CD14-positive monocyte (primary cell): ENCODE measurements at regions not wholly inside any gene's neighbourhood (a gene's known extent, or its start where the extent isn't known, plus 50 kb on each side); places are given as distances from the start of the nearest gene placed in this dataset.

Experiments used
- DNase-seq, 3 donors: peaks; one replicate each; pipeline ENCODE4 v3.0.0-alpha.2; 2011 to 2022
- H2AFZ ChIP-seq: 2 replicates; pipeline ENCODE4 v1.6.0; 2012; ENCODE audit warnings: mild to moderate bottlenecking, low read depth, low read length, inconsistent platforms; ENCODE audit not compliant: insufficient read depth, poor library complexity, severe bottlenecking
- H3K27ac ChIP-seq, 2 donors: 1 replicate in 1 of 2; 2 replicates in 1 of 2; pipeline ENCODE4 v1.5.1; 2012 to 2013; ENCODE audit warnings: low read length in 2 of 2, control low read depth in 1 of 2, inconsistent platforms in 1 of 2, low read depth in 1 of 2, mild to moderate bottlenecking in 1 of 2
- H3K27me3 ChIP-seq, 2 donors: one replicate each; pipeline versions ENCODE4 v1.6.0 to v1.6.1; 2011 to 2013; ENCODE audit warnings: low read length in 2 of 2; ENCODE audit not compliant: control insufficient read depth in 2 of 2, insufficient read depth in 2 of 2
- H3K36me3 ChIP-seq, 2 donors: replicated peaks in 1 of 2; 1 replicate in 1 of 2; 2 replicates in 1 of 2; pipeline versions ENCODE4 v1.5.1 to v1.6.1; 2012 to 2013; ENCODE audit warnings: low read length in 2 of 2, control low read depth in 1 of 2, inconsistent platforms in 1 of 2, mild to moderate bottlenecking in 1 of 2; ENCODE audit not compliant: insufficient read depth in 2 of 2, control insufficient read depth in 1 of 2
- H3K4me1 ChIP-seq, 2 donors: 1 replicate in 1 of 2; 2 replicates in 1 of 2; pipeline versions ENCODE4 v1.5.1 to v1.6.1; 2012 to 2013; ENCODE audit warnings: low read length in 2 of 2, control low read depth in 1 of 2, inconsistent platforms in 1 of 2, mild to moderate bottlenecking in 1 of 2, moderate library complexity in 1 of 2; ENCODE audit not compliant: insufficient read depth in 2 of 2, control insufficient read depth in 1 of 2
- H3K4me2 ChIP-seq: replicated peaks from 2 replicates; pipeline ENCODE3; 2012; ENCODE audit warnings: low read length, moderate library complexity, mild to moderate bottlenecking; ENCODE audit not compliant: poor library complexity, severe bottlenecking; ENCODE audit errors: extremely low read depth
- H3K4me3 ChIP-seq, 3 experiments: fragments of 200-600 bp in 1 of 3; sonication (generic) in 1 of 3; replicated peaks in 1 of 3; 1 replicate in 2 of 3; 2 replicates in 1 of 3; pipeline ENCODE4 v1.5.1; 2011 to 2013; ENCODE audit warnings: low read length in 3 of 3, mild to moderate bottlenecking in 3 of 3, control low read depth in 2 of 3, low read depth in 2 of 3, inconsistent platforms in 1 of 3, moderate library complexity in 1 of 3
- H3K79me2 ChIP-seq: 2 replicates; pipeline ENCODE4 v1.6.0; 2012; ENCODE audit warnings: mild to moderate bottlenecking, control low read depth, inconsistent platforms, low read length, moderate library complexity; ENCODE audit not compliant: insufficient read depth
- H3K9ac ChIP-seq: 2 replicates; pipeline ENCODE4 v1.6.0; 2017; ENCODE audit warnings: low read length, mild to moderate bottlenecking; ENCODE audit not compliant: insufficient read depth, poor library complexity, severe bottlenecking
- H3K9me3 ChIP-seq, 2 donors: replicated peaks in 1 of 2; 1 replicate in 1 of 2; 2 replicates in 1 of 2; pipeline versions ENCODE4 v1.5.1 to v1.6.1; 2012 to 2013; ENCODE audit warnings: low read length in 2 of 2, control low read depth in 1 of 2; ENCODE audit not compliant: control insufficient read depth in 1 of 2, insufficient read depth in 1 of 2
- H4K20me1 ChIP-seq: 2 replicates; pipeline ENCODE4 v1.6.0; 2012; ENCODE audit warnings: mild to moderate bottlenecking, low read length, control low read depth, moderate library complexity; ENCODE audit not compliant: insufficient read depth
- H3K27ac Mint-ChIP-seq, 7 donors: one replicate each; pipeline ENCODE4 v1.8.0; 2020; ENCODE audit warnings: mild to moderate bottlenecking in 7 of 7, mixed read lengths in 7 of 7, moderate library complexity in 6 of 7, inconsistent platforms in 2 of 7
- H3K27me3 Mint-ChIP-seq, 3 donors: one replicate each; pipeline ENCODE4 v1.8.0; 2021 to 2022; ENCODE audit warnings: low read depth in 3 of 3, mild to moderate bottlenecking in 3 of 3, mixed read lengths in 3 of 3, moderate library complexity in 3 of 3, inconsistent platforms in 1 of 3
- H3K36me3 Mint-ChIP-seq, 2 donors: one replicate each; pipeline ENCODE4 v1.8.0; 2020; ENCODE audit warnings: mixed read lengths in 2 of 2, inconsistent platforms in 1 of 2, mild to moderate bottlenecking in 1 of 2
- H3K4me1 Mint-ChIP-seq: one replicate; pipeline ENCODE4 v1.8.0; 2020; ENCODE audit warnings: mild to moderate bottlenecking, mixed read lengths
- H3K4me3 Mint-ChIP-seq, 2 donors: one replicate each; pipeline ENCODE4 v1.8.0; 2020; ENCODE audit warnings: mild to moderate bottlenecking in 2 of 2, mixed read lengths in 2 of 2, moderate library complexity in 1 of 2
- H3K9me3 Mint-ChIP-seq, 7 donors: one replicate each; pipeline ENCODE4 v1.8.0; 2020 to 2022; ENCODE audit warnings: mixed read lengths in 7 of 7, mild to moderate bottlenecking in 6 of 7, moderate library complexity in 6 of 7, inconsistent platforms in 2 of 7
- CTCF ChIP-seq: fragments of 200-600 bp; IDR thresholded peaks from one replicate; pipeline ENCODE4 v1.8.0; 2022; ENCODE audit warnings: antibody characterized with exemption, mild to moderate bottlenecking
- WGBS: methylation state at CpG from one replicate; pipeline ENCODE4 v1.1.5; 2013; ENCODE audit warnings: missing lambda C conversion rate; ENCODE audit not compliant: insufficient coverage; 5-methylcytosine and 5-hydroxymethylcytosine counted together
- intact Hi-C, 2 donors: fragments of 100-400 bp; cut with micrococcal nuclease; formaldehyde crosslinking; loops; one replicate each; pipeline versions ENCODE4 v1.15.0 to v1.15.1; 2023

GRCh38 chr11:79675081-79675480 lies 234.3 kb upstream of the TENM4 start:
- WGBS: no CpG with 5 or more reads among the region's 2 CpGs
- Histone ChIP-seq H3K9me3 (no peaks in the 10 kb centered on the region), H3K4me2 (no peak overlapping the region), H3K27ac (no peak overlapping the region), H3K9ac (no peak overlapping the region), H3K4me3 (no peak overlapping the region), H3K27me3 (no peaks in the 10 kb centered on the region), H3K4me1 (no peaks in the 10 kb centered on the region), H3K36me3 (no peaks in the 10 kb centered on the region), H4K20me1 (no peaks in the 10 kb centered on the region), H3K79me2 (no peaks in the 10 kb centered on the region), H2AFZ (no peak overlapping the region)
- Mint-ChIP-seq H3K4me3 (no peak overlapping the region), H3K9me3 (peaks cover 0 to 5% (median 2%) of the 10 kb centered on the region in 7 donors), H3K36me3 (no peaks in the 10 kb centered on the region), H3K27ac (no peak overlapping the region), H3K4me1 (no peaks in the 10 kb centered on the region), H3K27me3 (peaks cover 0 to 5% (median under 1%) of the 10 kb centered on the region in 3 donors)
- intact Hi-C loops: no loop called here
- no peak for TF ChIP-seq CTCF
- no peak for DNase-seq

- H3K4me3 ChIP-seq: no peak overlapping the region
- H4K20me1 ChIP-seq: no peaks in the 10 kb centered on the region
- no peak for DNase-seq
- no peak overlapping the region for H3K27ac ChIP-seq
- no peak for TF ChIP-seq CTCF
- no peak overlapping the region for H3K4me2 ChIP-seq
- no peaks in the 10 kb centered on the region for H3K9me3 ChIP-seq
- H3K27me3 ChIP-seq: no peaks in the 10 kb centered on the region
- WGBS: 100% methylated on average over 1 of the region's 1 CpG
- no peaks in the 10 kb centered on the region for H3K79me2 ChIP-seq
- no peak overlapping the region for H2AFZ ChIP-seq
- H3K4me1 Mint-ChIP-seq: no peaks in the 10 kb centered on the region
- H3K27ac Mint-ChIP-seq: no peak overlapping the region
- H3K9ac ChIP-seq: no peak overlapping the region
- no peaks in the 10 kb centered on the region for H3K36me3 ChIP-seq
- no peak overlapping the region for H3K4me3 Mint-ChIP-seq
- H3K4me1 ChIP-seq: no peaks in the 10 kb centered on the region
- no peaks in the 10 kb centered on the region for H3K36me3 Mint-ChIP-seq
- H3K27me3 Mint-ChIP-seq: peaks cover 0 to 4% (median 0%) of the 10 kb centered on the region in 3 donors
- intact Hi-C loops: no loop called here
- peaks cover 0 to 7% (median 0%) of the 10 kb centered on the region in 7 donors for H3K9me3 Mint-ChIP-seq
Measured at GRCh38 chr11:79672786-79673185, 232.0 kb upstream of the TENM4 start.
